NB4 (cell line): ENCODE measurements at regions not wholly inside any gene's neighbourhood (a gene's known extent, or its start where the extent isn't known, plus 50 kb on each side); places are given as distances from the start of the nearest gene placed in this dataset.

ENCODE experiments used
- POLR2A ChIP-seq: IDR thresholded peaks from 2 replicates; pipeline ENCODE4 v1.6.1; 2011; ENCODE audit warnings: mild to moderate bottlenecking; ENCODE audit not compliant: insufficient read length; ENCODE audit errors: extremely low read depth
- TF ChIP-seq, protein P1 (sequence below): IDR thresholded peaks from one replicate; pipeline ENCODE4 v1.5.1; 2012; ENCODE audit warnings: low read depth, low read length
- TF ChIP-seq, protein P2 (sequence below): IDR thresholded peaks from 2 replicates; pipeline ENCODE4 v1.6.1; 2011; ENCODE audit warnings: low read depth, low read length

DNA sequence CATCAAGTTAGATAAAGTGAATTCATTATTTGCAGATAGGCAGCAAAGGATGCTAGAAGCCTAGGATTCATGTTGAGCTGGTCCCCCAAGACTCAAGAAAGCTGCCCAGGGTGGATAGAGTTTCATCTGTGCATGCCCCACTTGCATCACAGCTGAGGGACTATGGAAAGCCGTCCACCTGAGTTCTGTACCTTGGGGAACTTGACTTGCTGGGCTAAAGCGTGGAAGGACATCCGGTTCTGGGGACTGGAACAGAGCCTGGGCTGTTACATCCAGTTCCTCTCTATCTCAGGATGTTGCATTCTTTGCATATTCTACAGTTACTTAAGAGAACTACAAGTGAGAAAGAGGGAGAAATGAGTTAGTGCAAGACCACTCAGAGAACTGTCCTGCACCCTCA lies 458.4 kb downstream of the SHISA9 start:
- TF ChIP-seq POLR2A = no peak
- TF ChIP-seq, protein P1, sequence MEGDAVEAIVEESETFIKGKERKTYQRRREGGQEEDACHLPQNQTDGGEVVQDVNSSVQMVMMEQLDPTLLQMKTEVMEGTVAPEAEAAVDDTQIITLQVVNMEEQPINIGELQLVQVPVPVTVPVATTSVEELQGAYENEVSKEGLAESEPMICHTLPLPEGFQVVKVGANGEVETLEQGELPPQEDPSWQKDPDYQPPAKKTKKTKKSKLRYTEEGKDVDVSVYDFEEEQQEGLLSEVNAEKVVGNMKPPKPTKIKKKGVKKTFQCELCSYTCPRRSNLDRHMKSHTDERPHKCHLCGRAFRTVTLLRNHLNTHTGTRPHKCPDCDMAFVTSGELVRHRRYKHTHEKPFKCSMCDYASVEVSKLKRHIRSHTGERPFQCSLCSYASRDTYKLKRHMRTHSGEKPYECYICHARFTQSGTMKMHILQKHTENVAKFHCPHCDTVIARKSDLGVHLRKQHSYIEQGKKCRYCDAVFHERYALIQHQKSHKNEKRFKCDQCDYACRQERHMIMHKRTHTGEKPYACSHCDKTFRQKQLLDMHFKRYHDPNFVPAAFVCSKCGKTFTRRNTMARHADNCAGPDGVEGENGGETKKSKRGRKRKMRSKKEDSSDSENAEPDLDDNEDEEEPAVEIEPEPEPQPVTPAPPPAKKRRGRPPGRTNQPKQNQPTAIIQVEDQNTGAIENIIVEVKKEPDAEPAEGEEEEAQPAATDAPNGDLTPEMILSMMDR = no peak
- TF ChIP-seq, protein P2, sequence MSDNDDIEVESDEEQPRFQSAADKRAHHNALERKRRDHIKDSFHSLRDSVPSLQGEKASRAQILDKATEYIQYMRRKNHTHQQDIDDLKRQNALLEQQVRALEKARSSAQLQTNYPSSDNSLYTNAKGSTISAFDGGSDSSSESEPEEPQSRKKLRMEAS = no peak
